Caco-2 (cell line): ENCODE measurements at regions not wholly inside any gene's neighbourhood (a gene's known extent, or its start where the extent isn't known, plus 50 kb on each side); places are given as distances from the start of the nearest gene placed in this dataset.

Experiments used
- BruUV-seq: library from RNA; stranded (reverse); fragments of 400-500 nt; replicated peaks from 2 replicates; lab custom pipeline; 2021; lab: Mats Ljungman, UMichigan
- CTCF ChIA-PET: fragments of 300-600 bp; sonication (Branson Sonifier 250); formaldehyde crosslinking; loops from one replicate; lab custom pipeline; 2022; ENCODE audit warnings: antibody characterized with exemption; lab: Charles Lee
- POLR2A ChIA-PET: fragments of 300-600 bp; sonication (Branson Sonifier 250); formaldehyde crosslinking; loops from one replicate; lab custom pipeline; 2022; ENCODE audit warnings: antibody characterized with exemption; lab: Charles Lee
- DNase-seq, 2 experiments: peaks; one replicate each; pipeline versions ENCODE4 v3.0.0 to v3.0.0-alpha.2; 2020 to 2022
- H3K27me3 ChIP-seq: replicated peaks from 2 replicates; pipeline ENCODE4 v1.6.0; 2011; ENCODE audit warnings: low read length; ENCODE audit not compliant: control insufficient read depth, insufficient read depth
- H3K36me3 ChIP-seq: 2 replicates; pipeline ENCODE4 v1.5.1; 2011; ENCODE audit warnings: low read length; ENCODE audit not compliant: control insufficient read depth, insufficient read depth
- H3K4me1 ChIP-seq: fragments of 250-450 bp; sonication (Bioruptor Pico); 2 replicates; pipeline ENCODE4 v1.5.1; 2020; ENCODE audit warnings: mild to moderate bottlenecking
- H3K4me3 ChIP-seq: 2 replicates; pipeline ENCODE4 v1.5.1; 2011; ENCODE audit warnings: low read depth, mild to moderate bottlenecking, control low read depth, low read length
- H3K9me3 ChIP-seq: fragments of 250-450 bp; sonication (Bioruptor Pico); 2 replicates; pipeline ENCODE4 v1.5.1; 2020; ENCODE audit warnings: mild to moderate bottlenecking, moderate library complexity
- H3K27ac Mint-ChIP-seq: one replicate; pipeline ENCODE4 v1.8.0; 2022; ENCODE audit warnings: mixed read lengths; ENCODE audit not compliant: unreplicated experiment
- H3K27me3 Mint-ChIP-seq: one replicate; pipeline ENCODE4 v1.8.0; 2022; ENCODE audit warnings: mixed read lengths; ENCODE audit not compliant: insufficient read depth, unreplicated experiment
- H3K36me3 Mint-ChIP-seq: one replicate; pipeline ENCODE4 v1.8.0; 2022; ENCODE audit warnings: mild to moderate bottlenecking, mixed read lengths; ENCODE audit not compliant: insufficient read depth, unreplicated experiment
- H3K4me1 Mint-ChIP-seq: one replicate; pipeline ENCODE4 v1.8.0; 2022; ENCODE audit warnings: low read depth, mixed read lengths; ENCODE audit not compliant: unreplicated experiment
- H3K4me3 Mint-ChIP-seq: one replicate; pipeline ENCODE4 v1.8.0; 2022; ENCODE audit warnings: mild to moderate bottlenecking, moderate library complexity, mixed read lengths; ENCODE audit not compliant: unreplicated experiment
- H3K9me3 Mint-ChIP-seq: one replicate; pipeline ENCODE4 v1.8.0; 2022; ENCODE audit warnings: mixed read lengths; ENCODE audit not compliant: unreplicated experiment
- CTCF ChIP-seq, 2 experiments: fragments of 200-600 bp in 1 of 2; IDR thresholded peaks; 1 replicate in 1 of 2; 2 replicates in 1 of 2; pipeline versions ENCODE4 v1.5.1 to v1.8.0; 2011 to 2022; ENCODE audit warnings: antibody characterized with exemption in 1 of 2, control low read depth in 1 of 2, inconsistent platforms in 1 of 2, low read depth in 1 of 2, low read length in 1 of 2, mild to moderate bottlenecking in 1 of 2, moderate library complexity in 1 of 2; ENCODE audit not compliant: insufficient read depth in 1 of 2, severe bottlenecking in 1 of 2, unreplicated experiment in 1 of 2
- intact Hi-C: fragments of 100-400 bp; cut with micrococcal nuclease; formaldehyde crosslinking; loops from one replicate; pipeline ENCODE4 v1.10.0; 2022; ENCODE audit not compliant: unreplicated experiment

- no peak overlapping the region for H3K27ac Mint-ChIP-seq
- DNase-seq: no peak
- no TSS peak for BruUV-seq
- Histone ChIP-seq H3K4me1 (no peaks in the 10 kb centered on the region), H3K4me3 (no peak overlapping the region), H3K27me3 (peaks cover 1% of the 10 kb centered on the region; the same call in 1 of the 2 replicates), H3K9me3 (no peaks in the 10 kb centered on the region), H3K36me3 (no peaks in the 10 kb centered on the region)
- ChIA-PET POLR2A (no interaction called here), CTCF (interaction anchor here (1.3 kb wide), 1 partner anchor 32 kb away, joined by 3 read pairs; no protein-coding TSS in a partner anchor)
- H3K4me1 Mint-ChIP-seq: no peaks in the 10 kb centered on the region
- H3K9me3 Mint-ChIP-seq: no peaks in the 10 kb centered on the region
- peaks cover 13% of the 10 kb centered on the region for H3K27me3 Mint-ChIP-seq
- H3K4me3 Mint-ChIP-seq: no peak overlapping the region
- no peaks in the 10 kb centered on the region for H3K36me3 Mint-ChIP-seq
- no peak for TF ChIP-seq CTCF (IDR thresholded peaks at IDR 0.05; ENCODE audit: insufficient read depth in 1 of 2, low read depth in 1 of 2, low read length in 1 of 2, severe bottlenecking in 1 of 2, unreplicated experiment in 1 of 2)
- intact Hi-C loops: loop anchor here (5.0 kb wide), 1 partner anchor 495 kb away; no protein-coding TSS in a partner anchor
Observed at GRCh38 chr5:168216989-168217388, 74.5 kb upstream of the WWC1 start.

- DNase-seq: no peak
- Histone ChIP-seq H3K9me3 (no peaks in the 10 kb centered on the region), H3K4me3 (no peak overlapping the region), H3K36me3 (no peaks in the 10 kb centered on the region), H3K27me3 (peaks cover 1% of the 10 kb centered on the region; the same call in 1 of the 2 replicates), H3K4me1 (no peaks in the 10 kb centered on the region)
- BruUV-seq: no TSS peak
- TF ChIP-seq CTCF (IDR thresholded peaks at IDR 0.05; ENCODE audit: insufficient read depth in 1 of 2, low read depth in 1 of 2, low read length in 1 of 2, severe bottlenecking in 1 of 2, unreplicated experiment in 1 of 2): no peak
- H3K9me3 Mint-ChIP-seq: no peaks in the 10 kb centered on the region
- POLR2A ChIA-PET: no interaction called here
- H3K4me3 Mint-ChIP-seq: no peak overlapping the region
- no peaks in the 10 kb centered on the region for H3K36me3 Mint-ChIP-seq
- no peak overlapping the region for H3K27ac Mint-ChIP-seq
- CTCF ChIA-PET: interaction anchor here (1.3 kb wide), 1 partner anchor 33 kb away, joined by 3 read pairs; no protein-coding TSS in a partner anchor
- H3K27me3 Mint-ChIP-seq: peaks cover 14% of the 10 kb centered on the region
- intact Hi-C loops: loop anchor here (5.0 kb wide), 1 partner anchor 495 kb away; no protein-coding TSS in a partner anchor
- H3K4me1 Mint-ChIP-seq: no peaks in the 10 kb centered on the region
Observed at GRCh38 chr5:168217497-168217896, 73.9 kb upstream of the WWC1 start.

- H3K36me3 Mint-ChIP-seq: no peaks in the 10 kb centered on the region
- Histone ChIP-seq H3K4me3 (no peak overlapping the region), H3K36me3 (no peaks in the 10 kb centered on the region), H3K9me3 (no peaks in the 10 kb centered on the region), H3K4me1 (no peaks in the 10 kb centered on the region), H3K27me3 (0 out of 2 replicates have a peak, but pooled peaks cover 1% of the 10 kb centered on the region)
- H3K4me1 Mint-ChIP-seq: no peaks in the 10 kb centered on the region
- DNase-seq: no peak
- ChIA-PET POLR2A (no interaction called here), CTCF (no interaction called here)
- TF ChIP-seq CTCF (IDR thresholded peaks at IDR 0.05; ENCODE audit: insufficient read depth in 1 of 2, low read depth in 1 of 2, low read length in 1 of 2, severe bottlenecking in 1 of 2, unreplicated experiment in 1 of 2): no peak
- no peak overlapping the region for H3K27ac Mint-ChIP-seq
- H3K4me3 Mint-ChIP-seq: no peak overlapping the region
- no peaks in the 10 kb centered on the region for H3K9me3 Mint-ChIP-seq
- H3K27me3 Mint-ChIP-seq: peaks cover 17% of the 10 kb centered on the region
- intact Hi-C loops: loop anchor here (1.0 to 5.0 kb wide), 5 partner anchors 104 to 636 kb away; no protein-coding TSS in a partner anchor
- BruUV-seq: no TSS peak
Observed at GRCh38 chr5:168218746-168219145, 72.7 kb upstream of the WWC1 start.
